ENCODE measurements at regions not wholly inside any gene's neighbourhood (a gene's known extent, or its start where the extent isn't known, plus 50 kb on each side); places are given as distances from the start of the nearest gene placed in this dataset.

DNA sequence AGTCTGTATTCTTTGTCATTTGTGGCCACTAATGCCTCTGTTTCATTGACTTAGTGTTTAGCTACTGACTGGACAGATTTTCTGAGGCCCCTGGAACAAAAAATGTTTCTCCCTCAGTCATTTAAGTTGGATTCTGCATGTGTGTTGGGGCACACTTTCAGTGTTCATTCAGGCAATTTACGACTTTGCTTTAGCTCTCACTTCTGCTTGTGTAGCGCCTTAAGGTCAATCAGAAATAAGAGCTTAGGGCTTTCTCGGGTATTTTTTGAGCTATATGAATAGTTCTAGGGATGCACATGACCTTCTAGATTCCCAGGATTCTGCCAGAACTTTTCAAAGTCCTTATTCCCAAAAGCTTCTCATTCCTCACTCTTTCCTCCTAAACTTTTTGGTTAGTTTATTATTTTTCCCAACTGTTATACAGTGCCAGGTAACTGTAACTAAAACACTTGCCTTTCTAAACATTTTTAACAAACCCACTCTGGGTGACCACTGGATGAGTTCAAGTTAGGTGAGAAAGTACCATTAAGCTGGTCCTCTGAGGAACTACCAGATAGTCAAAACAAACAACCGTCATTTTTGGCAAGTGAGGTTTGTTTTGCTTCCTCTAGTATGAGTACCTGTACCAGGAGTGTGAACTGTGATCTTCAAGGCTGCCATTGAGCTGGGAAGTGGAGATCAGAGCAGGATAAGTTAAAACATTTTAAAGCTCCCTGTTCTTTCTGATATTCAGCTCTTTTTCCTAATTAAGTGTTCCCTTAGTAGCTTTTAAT is 571.3 kb upstream of the TLE4 start:
- DNase-seq (ENCODE audit: low read depth) = no peak
- TF ChIP-seq CTCF (conservative IDR thresholded peaks at IDR 0.05; ENCODE audit: low read depth, low read length) = no peak

DNA sequence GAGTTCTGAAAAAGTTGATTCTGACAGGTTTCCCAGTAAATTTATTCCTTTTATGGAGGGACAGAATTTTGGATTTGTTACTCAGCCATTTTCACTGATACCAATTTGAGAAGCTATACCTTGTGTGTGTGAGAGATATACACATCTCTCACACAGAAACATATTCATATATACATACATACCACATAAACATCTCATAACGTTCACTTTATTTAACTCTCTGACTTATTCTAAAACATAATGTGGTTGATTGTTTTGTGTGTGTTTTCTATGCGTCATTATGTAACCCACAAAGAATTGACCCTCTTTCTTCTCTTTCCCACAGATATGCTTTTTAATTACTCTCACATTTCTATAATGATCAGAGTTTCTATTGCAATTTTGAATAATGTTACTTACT is 570.8 kb upstream of the TLE4 start:
- no peak for TF ChIP-seq CTCF (conservative IDR thresholded peaks at IDR 0.05; ENCODE audit: low read depth, low read length)
- H3K4me3 ChIP-seq (ENCODE audit: low read depth, low read length) = no peak overlapping the region
- no peak for DNase-seq (ENCODE audit: low read depth)

More for the DNA sequence above, 571.3 kb upstream of the TLE4 start:
- H3K4me3 ChIP-seq (ENCODE audit: low read depth, low read length) = no peak overlapping the region

- DNase-seq (ENCODE audit: low read depth) = no peak
- TF ChIP-seq CTCF (conservative IDR thresholded peaks at IDR 0.05; ENCODE audit: low read depth, low read length) = no peak
- H3K4me3 ChIP-seq (ENCODE audit: low read depth, low read length) = no peak overlapping the region
Observed at GRCh38 chr9:79003514-79003913, 568.3 kb upstream of the TLE4 start.

- H3K4me3 ChIP-seq (ENCODE audit: low read depth, low read length) = no peak overlapping the region
- DNase-seq (ENCODE audit: low read depth) = no peak
- TF ChIP-seq CTCF (conservative IDR thresholded peaks at IDR 0.05; ENCODE audit: low read depth, low read length) = no peak
Observed at GRCh38 chr9:79004032-79004431, 567.7 kb upstream of the TLE4 start.

DNA sequence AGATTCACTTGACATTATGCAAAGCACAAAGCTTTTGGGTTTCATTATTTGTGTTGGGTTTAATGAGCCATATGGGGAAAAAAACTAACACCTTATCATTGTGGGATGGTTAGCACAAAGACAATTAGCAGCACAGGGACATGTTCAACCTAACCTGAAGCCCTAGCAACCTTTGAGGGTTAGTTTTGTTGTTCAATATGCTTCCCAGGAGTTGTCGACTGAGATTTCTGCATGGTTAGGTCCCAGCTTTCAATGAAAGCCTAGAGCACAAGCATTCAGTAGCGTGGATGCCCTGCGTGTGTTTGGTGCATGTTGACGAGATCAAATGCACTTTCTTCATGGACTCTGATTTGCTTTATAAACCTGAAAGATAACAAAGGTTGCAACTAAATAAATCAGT is 565.2 kb upstream of the TLE4 start:
- TF ChIP-seq CTCF (conservative IDR thresholded peaks at IDR 0.05; ENCODE audit: low read depth, low read length) = no peak
- DNase-seq (ENCODE audit: low read depth) = no peak
- no peak overlapping the region for H3K4me3 ChIP-seq (ENCODE audit: low read depth, low read length)

DNA sequence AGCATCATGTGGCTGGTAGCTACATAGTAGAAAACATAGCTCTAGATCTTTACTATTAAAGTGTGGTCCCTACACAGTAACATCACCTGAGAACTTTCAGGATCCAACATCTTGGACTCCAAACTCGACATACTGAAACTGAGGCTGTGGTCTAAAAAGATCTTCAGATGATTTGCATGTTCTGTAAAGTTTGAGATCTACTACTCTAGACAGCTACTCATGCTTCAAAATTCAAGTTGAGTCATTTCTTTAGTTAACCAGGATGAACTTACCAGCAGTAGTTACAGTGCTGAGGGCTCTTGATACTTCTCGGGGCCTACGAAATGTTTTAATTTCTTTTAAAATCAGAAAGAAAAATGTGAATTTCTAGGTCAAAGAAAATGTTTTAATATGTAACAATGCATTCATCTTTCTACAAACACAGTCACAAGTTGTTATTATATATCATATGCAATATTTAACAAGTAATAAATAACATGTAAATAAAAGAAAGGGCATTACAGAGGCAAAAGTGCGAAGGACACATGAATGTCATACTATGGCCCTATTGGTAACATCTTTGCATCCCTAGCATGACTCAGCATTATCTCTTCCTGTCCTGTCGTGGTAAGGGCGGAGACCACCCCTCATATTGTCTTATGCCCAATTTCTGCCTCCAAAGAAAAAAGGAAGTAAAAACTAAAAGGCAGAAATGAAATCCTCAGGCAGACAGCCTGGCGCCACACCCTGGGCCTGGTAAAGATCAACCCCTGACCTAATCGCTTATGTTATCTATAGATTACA is 563.9 kb upstream of the TLE4 start:
- TF ChIP-seq CTCF (conservative IDR thresholded peaks at IDR 0.05; ENCODE audit: low read depth, low read length) = no peak
- no peak overlapping the region for H3K4me3 ChIP-seq (ENCODE audit: low read depth, low read length)
- no peak for DNase-seq (ENCODE audit: low read depth)
